Calu3 (cell line): ENCODE measurements at regions not wholly inside any gene's neighbourhood (a gene's known extent, or its start where the extent isn't known, plus 50 kb on each side); places are given as distances from the start of the nearest gene placed in this dataset.

Experiments
- BruUV-seq: library from RNA; stranded (reverse); fragments of 400-500 nt; replicated peaks from 2 replicates; lab custom pipeline; 2021; lab: Mats Ljungman, UMichigan
- CTCF ChIA-PET: fragments of 300-600 bp; sonication (Branson Sonifier 250); formaldehyde crosslinking; loops from one replicate; lab custom pipeline; 2022; ENCODE audit warnings: antibody characterized with exemption; lab: Charles Lee
- DNase-seq: peaks from one replicate; pipeline ENCODE4 v3.0.0; 2022
- H3K27ac Mint-ChIP-seq: one replicate; pipeline ENCODE4 v1.8.0; 2022; ENCODE audit warnings: mixed read lengths; ENCODE audit not compliant: unreplicated experiment
- H3K27me3 Mint-ChIP-seq: one replicate; pipeline ENCODE4 v1.8.0; 2022; ENCODE audit warnings: mixed read lengths; ENCODE audit not compliant: unreplicated experiment
- H3K36me3 Mint-ChIP-seq: one replicate; pipeline ENCODE4 v1.8.0; 2022; ENCODE audit warnings: mild to moderate bottlenecking, moderate library complexity, mixed read lengths; ENCODE audit not compliant: insufficient read depth, unreplicated experiment
- H3K4me1 Mint-ChIP-seq: one replicate; pipeline ENCODE4 v1.8.0; 2022; ENCODE audit warnings: mild to moderate bottlenecking, low read depth, mixed read lengths; ENCODE audit not compliant: unreplicated experiment
- H3K4me3 Mint-ChIP-seq: one replicate; pipeline ENCODE4 v1.8.0; 2022; ENCODE audit warnings: mild to moderate bottlenecking, low read depth, moderate library complexity, mixed read lengths; ENCODE audit not compliant: unreplicated experiment
- H3K9me3 Mint-ChIP-seq: one replicate; pipeline ENCODE4 v1.8.0; 2022; ENCODE audit warnings: low read depth, mixed read lengths; ENCODE audit not compliant: unreplicated experiment
- CTCF ChIP-seq: fragments of 200-600 bp; IDR thresholded peaks from one replicate; pipeline ENCODE4 v1.8.0; 2022; ENCODE audit warnings: antibody characterized with exemption; ENCODE audit not compliant: unreplicated experiment
- intact Hi-C: fragments of 100-400 bp; cut with micrococcal nuclease; formaldehyde crosslinking; loops from one replicate; pipeline ENCODE4 v1.10.0; 2022; ENCODE audit not compliant: unreplicated experiment

- Mint-ChIP-seq H3K27me3 (no peaks in the 10 kb centered on the region), H3K4me3 (no peak overlapping the region), H3K4me1 (peaks cover 7% of the 10 kb centered on the region), H3K36me3 (no peaks in the 10 kb centered on the region), H3K27ac (no peak overlapping the region), H3K9me3 (no peaks in the 10 kb centered on the region)
- no peak for DNase-seq
- BruUV-seq, result no TSS peak
- TF ChIP-seq CTCF, result no peak
- CTCF ChIA-PET, result no interaction called here
- intact Hi-C loops, result no loop called here
Measured at GRCh38 chr9:18195223-18195622, 278.7 kb upstream of the ADAMTSL1 start.

- no peak overlapping the region for H3K4me3 Mint-ChIP-seq
- intact Hi-C loops, result loop anchor here (10.0 kb wide), 1 partner anchor 138 kb away; no protein-coding TSS in a partner anchor
- H3K27ac Mint-ChIP-seq, result no peak overlapping the region
- TF ChIP-seq CTCF, result no peak
- no peak for DNase-seq
- H3K36me3 Mint-ChIP-seq, result no peaks in the 10 kb centered on the region
- CTCF ChIA-PET, result no interaction called here
- no peaks in the 10 kb centered on the region for H3K9me3 Mint-ChIP-seq
- no peaks in the 10 kb centered on the region for H3K27me3 Mint-ChIP-seq
- H3K4me1 Mint-ChIP-seq, result peaks cover under 1% of the 10 kb centered on the region
- no TSS peak for BruUV-seq
Measured at GRCh38 chr9:18202924-18203323, 271.0 kb upstream of the ADAMTSL1 start.

GRCh38 chr9:18207735-18208134 lies 266.2 kb upstream of the ADAMTSL1 start:
- Mint-ChIP-seq H3K27ac (no peak overlapping the region), H3K36me3 (peaks cover 4% of the 10 kb centered on the region), H3K9me3 (no peaks in the 10 kb centered on the region), H3K4me3 (no peak overlapping the region), H3K27me3 (no peaks in the 10 kb centered on the region), H3K4me1 (peaks cover 15% of the 10 kb centered on the region)
- no peak for DNase-seq
- intact Hi-C loops, result loop anchor here (1.0 to 10.0 kb wide), 3 partner anchors 58 to 396 kb away; no protein-coding TSS in a partner anchor
- BruUV-seq, result no TSS peak
- CTCF ChIA-PET, result interaction anchor here (1.2 kb wide), 1 partner anchor 397 kb away, joined by 15 read pairs; no protein-coding TSS in a partner anchor
- TF ChIP-seq CTCF, result no peak

GRCh38 chr9:18208166-18209059 lies 265.5 kb upstream of the ADAMTSL1 start:
- Mint-ChIP-seq H3K27ac (no peak overlapping the region), H3K36me3 (peaks cover 4% of the 10 kb centered on the region), H3K4me3 (no peak overlapping the region), H3K27me3 (no peaks in the 10 kb centered on the region), H3K9me3 (no peaks in the 10 kb centered on the region), H3K4me1 (peaks cover 15% of the 10 kb centered on the region)
- intact Hi-C loops, result loop anchor here (1.0 to 10.0 kb wide), 3 partner anchors 59 to 397 kb away; no protein-coding TSS in a partner anchor
- DNase-seq, result peak; percentile 58
- peak; percentile 35 for TF ChIP-seq CTCF
- CTCF ChIA-PET, result interaction anchor here (0.5 to 1.2 kb wide), 2 partner anchors 389 to 398 kb away, joined by 3 to 15 read pairs; no protein-coding TSS in a partner anchor
- no TSS peak for BruUV-seq
